ENCODE measurements at regions not wholly inside any gene's neighbourhood (a gene's known extent, or its start where the extent isn't known, plus 50 kb on each side); places are given as distances from the start of the nearest gene placed in this dataset.
A peak's percentile ranks its signal among the peaks of the same experiment; 100 is the strongest.

DNA sequence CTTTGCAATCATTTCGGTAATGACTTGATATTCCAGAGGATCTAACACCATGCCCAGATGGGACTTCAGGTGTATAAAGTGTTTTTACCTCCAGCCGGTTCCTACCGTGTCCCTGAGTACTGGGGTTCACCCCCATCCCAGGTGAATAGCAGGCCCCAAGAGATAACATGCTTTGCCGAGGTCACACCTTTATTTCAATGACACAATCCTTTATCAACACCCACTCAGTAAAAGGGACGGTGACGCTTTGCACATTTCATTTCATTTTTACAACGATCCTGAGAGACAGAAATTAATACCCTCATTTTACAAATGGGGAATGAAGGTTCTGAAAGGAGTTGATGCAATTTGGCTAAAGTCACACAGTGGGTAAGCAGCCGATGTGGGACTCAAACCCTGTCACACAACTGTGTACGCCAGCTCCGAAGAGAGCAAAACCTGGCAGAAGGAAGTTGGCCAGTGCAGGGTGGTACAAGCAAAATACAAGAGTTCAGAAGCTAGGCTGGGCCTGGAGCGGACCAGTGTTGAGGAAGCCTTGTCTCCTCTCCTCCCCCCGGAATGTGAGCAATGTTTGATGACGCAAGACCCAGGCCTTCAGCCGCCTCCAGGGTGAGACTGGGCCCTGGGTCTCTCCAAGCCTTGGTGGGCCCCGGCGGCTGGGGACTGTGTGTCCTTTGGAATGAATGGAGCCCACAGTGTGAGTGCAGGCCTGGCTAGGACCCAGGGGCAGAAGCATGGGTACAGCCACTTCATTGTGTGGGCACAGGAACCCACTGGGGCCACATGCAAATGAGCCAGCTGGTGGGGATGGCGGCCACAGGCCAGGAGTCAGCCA lies 139.6 kb upstream of the MYCN start:
- no peak overlapping the region for H3K27ac ChIP-seq
- H3K4me3 ChIP-seq = no peak overlapping the region

DNA sequence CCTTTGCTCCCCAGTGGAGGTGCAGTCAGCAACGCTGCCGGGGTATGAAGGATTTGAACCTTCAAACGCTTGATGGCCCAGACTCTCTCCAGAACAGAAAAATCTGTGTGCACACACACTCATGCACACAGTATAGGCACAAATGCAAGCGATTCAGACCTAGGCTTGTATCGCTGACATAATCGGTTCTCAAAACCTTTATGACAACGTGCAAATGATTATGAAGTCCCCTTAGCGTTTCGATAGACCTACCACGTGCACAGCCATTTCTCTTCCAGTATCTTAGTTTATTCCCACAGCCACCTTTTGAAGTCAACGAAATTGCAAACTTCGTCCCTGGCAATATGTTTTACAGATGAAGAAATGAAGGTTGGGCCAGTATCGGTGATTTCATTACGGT lies 138.9 kb upstream of the MYCN start:
- Histone ChIP-seq H3K27ac (no peak overlapping the region), H3K4me3 (no peak overlapping the region)

DNA sequence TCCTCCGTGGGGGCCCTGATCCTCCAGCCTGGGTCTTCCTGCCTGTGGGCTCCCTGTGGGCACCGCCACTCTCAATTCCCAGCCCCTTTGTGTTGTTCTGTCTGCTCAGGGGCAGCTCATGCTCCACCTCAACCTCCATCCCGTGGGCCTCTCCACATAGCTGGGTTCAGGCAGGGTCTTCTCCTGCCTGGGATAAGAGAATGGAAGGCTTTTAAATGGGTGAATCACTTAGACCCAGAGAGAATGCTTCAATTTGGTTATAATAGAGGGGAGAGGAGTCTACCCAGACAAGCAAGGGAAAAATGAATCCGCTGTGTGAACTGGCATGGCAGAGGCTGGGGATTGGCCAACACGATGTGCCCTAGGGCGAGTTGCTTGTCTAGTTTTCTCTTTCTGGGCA lies 138.4 kb upstream of the MYCN start:
- H3K4me3 ChIP-seq = no peak overlapping the region
- peak overlapping the region in 1 of 21 experiments; percentile 44 for H3K27ac ChIP-seq

DNA sequence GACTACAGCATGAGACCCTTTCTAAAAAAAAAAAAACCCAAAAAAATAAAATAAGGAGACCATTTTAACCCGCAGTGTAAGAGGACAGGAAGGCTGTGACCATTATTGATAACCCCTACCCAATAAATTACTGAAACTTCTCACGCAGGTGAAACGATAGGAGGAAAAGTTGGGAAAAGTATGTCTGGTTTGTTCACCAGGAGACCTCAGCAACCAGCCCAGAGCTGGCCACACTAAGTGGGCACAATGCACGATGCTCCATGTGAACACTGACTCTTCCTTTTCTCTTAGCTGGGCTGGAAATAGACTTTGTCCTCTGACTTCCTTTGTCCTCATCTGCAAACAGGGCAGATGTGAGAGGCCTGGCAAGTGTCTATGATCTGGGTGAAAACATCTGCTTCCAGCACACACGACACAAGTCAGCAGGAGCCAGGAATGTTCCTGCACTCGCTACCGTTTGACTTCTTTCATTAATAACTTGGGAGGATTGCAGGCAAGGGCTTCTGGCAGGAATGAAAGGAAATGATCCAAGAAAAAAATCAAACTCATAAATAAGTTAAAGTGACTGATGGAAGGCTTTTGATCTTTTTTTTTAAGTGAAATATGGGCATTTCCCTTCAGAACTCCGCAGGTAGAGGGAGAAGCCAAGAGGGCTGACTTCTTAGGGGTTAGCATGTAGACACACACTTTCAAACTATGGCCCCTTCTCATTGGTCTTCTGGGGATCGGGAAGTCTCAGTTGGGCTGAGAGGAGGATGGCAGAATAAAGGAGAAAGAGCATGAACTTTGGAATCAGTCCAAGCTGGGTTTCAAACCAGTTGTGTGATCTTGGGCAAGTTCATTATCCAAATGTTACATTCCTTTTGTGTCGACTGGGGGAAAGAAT lies 137.4 kb upstream of the MYCN start:
- H3K4me3 ChIP-seq = no peak overlapping the region

DNA sequence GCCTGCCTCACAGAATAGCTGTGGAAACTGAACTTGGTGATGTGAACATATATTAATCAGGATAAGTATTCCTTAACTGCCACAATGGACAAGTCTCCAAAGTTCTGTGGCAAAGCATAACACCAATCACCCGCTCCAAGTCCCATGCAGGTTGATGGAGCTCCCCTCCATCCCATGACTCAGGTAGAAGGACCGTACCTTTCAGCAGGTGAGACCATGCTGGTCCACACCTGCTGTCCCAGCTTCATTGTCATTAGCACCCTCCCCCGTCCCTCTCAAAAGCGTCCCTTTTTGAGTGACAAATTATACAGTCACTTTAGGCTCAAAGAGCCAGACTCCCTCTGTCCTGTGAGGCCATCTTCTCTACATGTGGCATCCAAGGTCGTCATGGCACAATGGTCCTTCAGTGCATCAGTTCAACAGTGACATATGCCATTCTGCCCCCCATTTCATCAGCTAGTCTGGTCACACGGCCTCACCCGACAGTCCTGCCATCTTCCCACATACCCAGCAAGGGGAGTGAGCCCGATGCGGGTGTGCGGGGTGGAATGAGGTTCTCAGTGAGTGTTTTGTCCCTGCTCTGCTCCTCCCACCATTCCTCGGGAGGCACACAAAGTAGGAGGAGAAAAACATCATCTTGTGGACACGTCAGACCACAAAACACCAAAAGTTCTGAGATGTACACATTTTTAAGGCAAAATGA lies 136.7 kb upstream of the MYCN start:
- peak overlapping the region in 1 of 21 experiments; percentile 3 for H3K27ac ChIP-seq
- no peak overlapping the region for H3K4me3 ChIP-seq

More for the DNA sequence above, 137.4 kb upstream of the MYCN start:
- H3K27ac ChIP-seq = peak overlapping the region in 1 of 21 experiments; percentile 3

DNA sequence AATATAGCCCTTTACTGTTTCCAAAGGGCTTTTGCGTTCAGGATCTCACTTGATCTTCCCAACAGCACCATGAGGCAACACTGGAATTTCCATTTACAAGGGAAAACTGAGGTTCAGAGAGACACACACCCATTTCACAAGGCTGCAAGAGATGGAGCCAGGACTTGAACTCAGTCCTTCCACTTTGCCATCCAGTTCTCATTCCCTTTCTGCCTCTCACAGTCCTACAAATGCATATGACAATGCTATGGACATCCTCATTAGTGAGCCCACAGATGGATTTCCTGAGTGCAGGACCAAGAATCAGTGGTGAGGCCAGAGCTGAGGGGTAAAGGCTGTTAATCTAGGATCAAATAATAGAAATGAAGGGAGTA lies 136.1 kb upstream of the MYCN start:
- no peak overlapping the region for H3K4me3 ChIP-seq

DNA sequence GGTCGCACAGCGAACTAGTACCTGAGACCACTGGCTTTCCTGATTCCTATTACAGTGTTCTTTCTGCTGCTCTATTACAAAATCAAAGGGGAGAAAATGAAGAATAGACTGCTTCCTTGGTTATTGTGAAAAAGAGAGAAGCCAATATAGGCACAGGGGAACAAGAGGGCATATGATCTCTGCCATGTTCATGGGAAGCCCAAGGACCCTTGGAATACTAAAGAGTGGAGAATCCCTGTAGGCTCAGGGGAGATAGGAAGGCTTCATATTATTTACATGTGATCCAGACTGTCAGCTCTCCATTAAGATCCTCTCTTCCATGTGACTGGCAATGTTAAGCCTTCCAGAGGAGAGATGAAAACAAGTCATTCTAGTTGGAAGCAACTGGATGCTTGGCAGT lies 135.7 kb upstream of the MYCN start:
- no peak overlapping the region for H3K27ac ChIP-seq
- H3K4me3 ChIP-seq = no peak overlapping the region

More for the DNA sequence above, 136.1 kb upstream of the MYCN start:
- no peak overlapping the region for H3K27ac ChIP-seq

DNA sequence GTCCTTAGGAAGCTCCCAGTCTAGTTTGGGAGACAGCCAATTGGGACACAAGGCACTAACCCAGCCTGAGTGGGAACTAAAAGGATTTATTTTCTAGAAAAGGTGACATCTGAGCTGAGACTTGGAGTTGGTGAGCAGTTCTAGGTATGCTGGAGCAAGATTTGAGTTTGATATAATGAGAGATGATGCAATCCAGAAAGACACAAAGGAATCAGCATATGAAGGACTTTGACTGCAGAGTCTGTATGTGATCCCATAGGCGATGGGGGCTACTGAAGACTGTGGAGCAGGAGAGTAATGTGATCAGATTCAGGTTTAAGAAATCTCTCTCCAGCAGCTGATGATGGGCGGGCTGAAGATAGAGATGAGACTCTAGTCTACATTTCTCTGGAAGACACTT lies 135.1 kb upstream of the MYCN start:
- H3K4me3 ChIP-seq = no peak overlapping the region
- H3K27ac ChIP-seq = no peak overlapping the region

DNA sequence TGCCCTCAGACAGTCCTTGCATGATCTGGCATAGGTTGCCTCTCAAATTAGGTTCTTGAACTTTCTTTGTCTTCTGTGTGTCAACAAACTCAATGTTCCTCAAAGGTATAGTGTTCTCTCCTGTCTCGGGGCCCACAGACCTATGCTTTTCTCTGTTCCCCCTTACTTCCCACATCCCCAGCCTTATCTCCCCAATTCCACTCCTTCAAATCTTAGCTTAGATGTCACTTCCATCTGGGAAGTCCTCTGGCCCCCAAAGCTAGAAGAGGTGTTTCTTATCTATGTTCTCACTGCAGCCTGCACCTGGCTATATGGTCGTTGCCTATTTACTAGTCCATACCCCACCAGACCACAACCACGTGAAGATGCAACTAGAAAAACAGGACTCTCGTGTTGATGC lies 134.6 kb upstream of the MYCN start:
- no peak overlapping the region for H3K27ac ChIP-seq
- H3K4me3 ChIP-seq = no peak overlapping the region

DNA sequence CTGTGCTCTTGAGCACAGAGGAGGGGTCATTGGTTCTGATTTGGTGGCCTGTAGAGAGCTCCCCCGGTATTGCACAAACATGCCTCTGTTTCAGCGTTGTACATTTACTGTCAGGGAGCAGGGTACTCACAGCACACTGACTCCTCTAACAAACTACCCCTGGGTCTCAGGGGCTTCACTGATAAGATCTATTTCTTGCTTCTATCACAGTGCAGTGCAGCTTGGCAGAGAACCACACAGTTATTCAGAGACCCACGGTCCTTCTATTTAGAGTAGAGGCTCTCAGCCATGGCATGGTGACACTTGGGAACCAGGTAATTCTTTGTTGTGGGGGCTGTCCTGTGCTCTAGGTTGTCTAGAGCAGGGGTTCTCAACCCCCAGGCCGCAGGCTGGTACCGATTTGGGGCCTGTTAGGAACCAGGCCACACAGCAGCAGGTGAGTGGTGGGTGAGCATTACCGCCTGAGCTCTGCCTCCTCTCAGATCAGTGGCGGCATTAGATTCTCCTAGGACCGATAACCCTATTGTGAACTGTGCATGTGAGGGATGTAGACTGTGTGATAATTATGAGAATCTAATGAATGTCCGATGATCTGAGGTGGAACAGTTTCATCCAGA lies 133.4 kb upstream of the MYCN start:
- Histone ChIP-seq H3K27ac (no peak overlapping the region), H3K4me3 (no peak overlapping the region)

DNA sequence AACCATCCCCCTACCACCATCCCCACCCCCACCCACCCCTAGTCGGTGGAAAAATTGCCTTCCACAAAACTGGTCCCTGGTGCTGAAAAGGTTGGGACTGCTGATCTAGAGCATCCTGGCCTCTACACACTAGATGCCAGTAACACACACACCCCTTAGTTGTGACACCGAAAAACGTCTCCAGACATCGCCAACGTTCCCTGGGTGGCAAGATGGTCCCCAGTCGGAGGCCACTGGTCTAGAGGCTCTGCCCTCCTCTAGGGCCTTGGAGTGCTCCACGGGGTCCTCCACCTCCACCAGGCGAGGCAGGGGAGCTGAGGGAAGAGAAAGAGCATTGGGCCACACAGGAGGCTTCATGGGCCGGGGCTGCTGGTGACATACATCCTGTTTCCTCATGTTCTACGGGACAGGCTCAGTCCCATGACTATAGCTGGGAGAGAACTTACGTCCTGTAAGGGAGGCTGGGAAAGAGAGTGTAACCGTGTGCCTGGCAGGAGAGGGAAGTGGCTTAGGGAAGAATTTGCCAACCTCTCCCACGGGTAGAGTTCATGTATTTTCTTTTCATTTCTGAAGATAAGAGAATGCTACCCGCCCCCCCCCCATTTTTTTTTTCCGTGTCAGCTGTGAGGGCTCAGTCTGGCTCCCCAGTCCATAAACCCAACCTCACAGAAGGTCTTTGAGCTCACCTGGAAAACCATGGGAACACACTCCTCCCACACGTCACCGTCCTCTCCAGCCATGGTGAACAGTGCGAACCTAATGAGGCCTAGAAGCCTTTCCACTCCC lies 132.7 kb upstream of the MYCN start:
- H3K4me3 ChIP-seq = no peak overlapping the region
- H3K27ac ChIP-seq = no peak overlapping the region

DNA sequence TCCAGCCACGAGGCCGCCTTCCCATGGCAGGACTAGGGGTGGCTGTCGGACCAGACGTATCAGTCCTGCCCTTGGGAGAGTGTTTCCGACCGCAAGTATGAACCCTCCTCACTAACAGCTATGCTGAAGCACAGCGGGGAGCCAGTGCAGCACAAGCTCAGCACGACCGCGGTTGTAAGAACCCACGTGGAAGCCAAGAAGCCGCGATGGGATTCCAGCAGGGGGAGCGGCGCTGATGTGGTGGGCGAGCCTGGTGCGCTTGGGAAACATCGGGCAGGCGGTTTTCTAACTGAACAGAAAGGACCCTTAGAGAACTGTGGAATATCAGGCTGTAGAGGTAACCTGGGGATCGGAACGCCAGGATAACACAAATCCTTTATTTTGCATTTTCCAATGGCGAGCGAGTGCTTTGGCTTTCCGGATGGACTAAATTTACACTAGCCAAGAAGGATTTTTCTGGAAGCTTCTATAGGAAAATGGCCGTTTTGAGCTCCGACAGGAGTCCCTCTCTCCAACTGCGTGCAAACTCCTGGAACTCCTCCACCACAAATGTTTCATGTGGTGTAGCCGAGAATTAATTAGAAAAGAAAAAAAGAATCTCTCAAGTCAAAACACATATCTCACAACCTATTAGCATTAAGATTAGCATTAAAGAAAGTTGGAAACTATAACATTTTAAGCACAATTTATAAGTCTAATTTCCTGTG lies 132.0 kb upstream of the MYCN start:
- no peak overlapping the region for H3K4me3 ChIP-seq

DNA sequence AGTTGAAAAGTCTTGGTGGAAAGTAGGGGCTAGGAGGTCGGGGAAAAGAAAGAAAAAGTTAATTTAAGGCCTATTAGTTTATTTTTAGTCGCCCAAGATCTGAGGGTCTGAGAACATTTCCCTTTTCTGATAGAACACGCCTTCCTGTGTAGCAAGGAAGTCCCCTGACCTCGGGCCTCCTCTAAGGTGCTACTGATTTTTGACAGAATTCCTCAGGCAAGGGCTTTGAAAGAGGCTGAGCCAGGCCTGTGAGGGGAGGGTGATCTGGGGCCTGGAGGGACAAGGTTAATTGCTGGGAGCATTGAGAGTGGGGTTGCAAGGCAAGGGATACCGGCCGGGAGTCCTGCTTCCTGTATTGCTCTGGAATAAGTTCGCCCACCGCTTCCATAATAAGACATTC lies 131.4 kb upstream of the MYCN start:
- H3K4me3 ChIP-seq = no peak overlapping the region
- H3K27ac ChIP-seq = peak overlapping the region in 2 of 21 experiments; percentile 17 to 50

More for the DNA sequence above, 132.0 kb upstream of the MYCN start:
- H3K27ac ChIP-seq = no peak overlapping the region

DNA sequence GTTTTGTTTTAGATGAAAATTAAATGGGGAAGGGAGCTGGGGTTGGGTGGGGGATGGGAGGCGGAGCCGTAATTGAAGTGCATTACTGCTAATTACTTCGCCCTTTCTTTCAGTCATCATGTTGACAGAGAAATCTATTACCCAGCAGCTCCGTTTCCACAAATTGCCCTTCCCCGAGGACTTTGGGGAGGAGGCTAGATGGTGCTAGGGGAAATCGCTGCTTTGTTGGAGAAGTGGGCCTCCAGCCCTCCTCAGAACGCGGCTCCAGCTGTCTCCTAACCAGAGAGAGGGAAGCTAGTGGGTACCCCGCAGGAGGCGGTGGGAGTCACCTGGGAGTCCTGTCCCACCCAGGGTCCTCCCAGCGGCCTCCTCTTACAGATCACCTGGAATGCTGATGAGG lies 130.9 kb upstream of the MYCN start:
- Histone ChIP-seq H3K27ac (peak overlapping the region in 2 of 21 experiments; percentile 17 to 83), H3K4me3 (no peak overlapping the region)

DNA sequence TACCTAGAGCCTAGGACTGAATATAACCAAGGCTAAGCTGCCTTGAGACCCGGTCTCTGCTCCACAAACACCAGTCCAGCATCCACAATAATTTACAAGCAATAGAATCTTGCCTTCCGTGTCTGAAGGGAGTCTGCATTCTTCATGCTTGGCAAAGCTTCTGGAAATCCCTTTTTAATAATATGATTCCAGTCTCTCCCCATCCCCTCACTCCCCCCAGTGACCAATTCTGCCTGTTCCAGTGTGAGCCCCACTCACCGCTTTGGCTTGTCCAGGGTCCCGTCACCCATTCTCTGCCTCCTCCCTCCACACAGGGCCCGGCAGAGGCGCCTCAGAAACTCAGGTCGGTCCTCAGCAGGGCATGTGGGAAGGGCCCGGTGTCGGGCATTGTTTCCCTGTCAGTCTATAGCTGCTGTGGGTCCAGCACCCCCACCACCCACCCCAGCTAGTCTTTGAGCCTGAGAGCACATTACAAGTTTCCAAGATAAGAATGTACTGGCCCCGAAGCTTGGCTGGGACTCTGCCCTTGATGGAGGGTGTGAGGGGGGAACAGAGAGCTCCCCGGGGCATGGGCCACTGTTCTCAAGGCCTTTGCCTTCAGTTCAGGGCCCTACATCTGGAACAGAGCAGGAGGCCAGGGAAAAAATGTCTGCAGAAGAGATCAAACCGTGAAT lies 129.7 kb upstream of the MYCN start:
- H3K27ac ChIP-seq = peak overlapping the region in 2 of 21 experiments; percentile 11 to 83
- H3K4me3 ChIP-seq = no peak overlapping the region

DNA sequence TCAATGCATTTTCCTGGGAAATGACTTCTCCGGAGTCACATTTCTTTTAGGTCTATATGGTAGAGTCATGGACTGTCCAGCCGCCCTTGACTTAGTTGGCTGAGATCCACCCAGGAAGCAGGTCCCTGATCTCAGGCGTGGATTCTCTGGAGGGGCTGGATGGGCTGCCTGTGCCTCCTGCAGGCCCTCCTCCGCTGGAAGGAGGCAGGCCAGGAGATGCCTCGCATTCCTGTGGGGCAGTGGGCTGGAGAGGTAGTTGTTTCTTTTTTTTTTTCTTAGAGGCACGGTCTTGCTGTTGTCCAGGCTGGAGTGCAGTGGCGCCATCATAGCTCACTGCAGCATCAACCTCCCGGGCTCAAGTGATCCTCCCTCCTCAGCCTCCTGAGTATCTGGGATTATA lies 129.0 kb upstream of the MYCN start:
- Histone ChIP-seq H3K4me3 (no peak overlapping the region), H3K27ac (peak overlapping the region in 1 of 21 experiments; percentile 67)

DNA sequence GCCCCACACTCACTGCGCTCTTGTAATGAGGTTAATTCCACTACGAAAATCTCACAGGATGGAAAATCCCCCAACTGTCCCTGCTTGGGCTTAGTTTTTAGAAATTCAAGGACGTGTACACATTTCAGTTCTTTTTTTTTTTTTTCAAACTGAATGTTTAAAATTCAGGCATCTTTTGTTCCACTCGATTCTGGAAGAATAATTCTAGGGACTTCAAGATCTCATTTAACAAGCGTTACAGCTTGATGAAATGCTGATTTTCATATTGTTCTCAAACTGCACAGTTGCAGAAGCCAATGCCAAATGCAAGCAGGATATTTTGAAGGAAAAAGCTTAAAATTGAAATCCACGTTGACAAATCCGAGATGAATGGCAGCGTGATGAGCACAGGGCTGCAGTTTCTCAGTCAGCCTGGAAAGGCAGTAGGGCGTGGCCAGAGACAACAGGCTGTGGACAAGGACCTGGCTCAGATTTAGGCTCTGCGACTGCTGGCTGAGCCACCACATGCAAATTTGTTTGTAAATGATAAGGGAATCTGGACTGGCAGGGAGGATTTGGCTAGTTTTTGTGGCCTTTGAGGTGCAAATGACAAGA lies 128.1 kb upstream of the MYCN start:
- no peak overlapping the region for H3K27ac ChIP-seq

More for the DNA sequence above, 128.1 kb upstream of the MYCN start:
- no peak overlapping the region for H3K4me3 ChIP-seq

Data from skin epidermis (tissue), 12 donors.